Transverse colon (tissue), 4 donors: ENCODE measurements at regions not wholly inside any gene's neighbourhood (a gene's known extent, or its start where the extent isn't known, plus 50 kb on each side); places are given as distances from the start of the nearest gene placed in this dataset.
"Not testable (repeated sequence)": the region's sequence is repeated elsewhere in the genome, so short reads cannot be mapped to it uniquely, and the experiment has no call there.

ENCODE experiments used
- DNase-seq: peaks from one replicate; pipeline ENCODE4 v3.0.0-alpha.2; 2019
- H3K27ac ChIP-seq, 4 donors: fragments of 200-600 bp; sonication (generic); 2 replicates each; pipeline ENCODE4 v1.5.1; 2016 to 2018; ENCODE audit warnings: inconsistent platforms in 4 of 4
- H3K27me3 ChIP-seq: fragments of 200-600 bp; sonication (generic); 2 replicates; pipeline ENCODE4 v1.5.1; 2017; ENCODE audit warnings: inconsistent platforms
- H3K36me3 ChIP-seq, 4 donors: fragments of 200-600 bp; sonication (generic); 2 replicates each; pipeline ENCODE4 v1.5.1; 2017 to 2019; ENCODE audit warnings: inconsistent platforms in 4 of 4
- H3K4me1 ChIP-seq, 4 donors: fragments of 200-600 bp; sonication (generic); 2 replicates each; pipeline ENCODE4 v1.5.1; 2017 to 2020; ENCODE audit warnings: inconsistent platforms in 4 of 4
- H3K4me3 ChIP-seq, 4 donors: fragments of 200-600 bp; sonication (generic); 1 replicate in 1 of 4; 2 replicates in 3 of 4; pipeline versions ENCODE4 v1.5.1 to v1.6.1; 2017 to 2019; ENCODE audit warnings: inconsistent platforms in 4 of 4
- H3K9me3 ChIP-seq, 2 donors: fragments of 200-600 bp; sonication (generic); 2 replicates each; pipeline ENCODE4 v1.5.1; 2017 to 2019; ENCODE audit warnings: inconsistent platforms in 2 of 2
- EP300 ChIP-seq: sonication (generic); formaldehyde crosslinking; IDR thresholded peaks from one replicate; pipeline ENCODE4 v1.6.1; 2017; ENCODE audit warnings: antibody characterized with exemption, low read depth
- POLR2A ChIP-seq: fragments of 450-650 bp; IDR thresholded peaks from one replicate; pipeline ENCODE4 v1.6.1; 2016; ENCODE audit warnings: antibody characterized with exemption, mild to moderate bottlenecking, moderate library complexity
- POLR2AphosphoS5 ChIP-seq, 3 donors: sonication (generic); formaldehyde crosslinking; IDR thresholded peaks; one replicate each; pipeline ENCODE4 v1.6.1; 2016; ENCODE audit warnings: antibody characterized with exemption in 3 of 3
- WGBS, 2 donors: methylation state at CpG; one replicate each; pipeline ENCODE4 v1.1.5; 2018; ENCODE audit warnings: low coverage in 1 of 2; 5-methylcytosine and 5-hydroxymethylcytosine counted together
- in situ Hi-C, 4 donors: fragments of 200-750 bp; cut with MboI; loops; one replicate each; pipeline versions ENCODE4 v1.15.0 to v1.15.1; 2017; ENCODE audit warnings: low sequenced_read_pairs in 3 of 4, low pct_ligation_motif_present in 1 of 4, low pct_unique_long_range_greater_than_20kb in 1 of 4
- intact Hi-C: fragments of 100-400 bp; cut with DNase I; formaldehyde crosslinking; loops from one replicate; pipeline ENCODE4 v1.15.1; 2023; ENCODE audit warnings: low total_unique reads
- TF ChIP-seq, protein P1 (sequence below), 5 experiments: fragments of 200-600 bp in 3 of 5; fragments of 450-650 bp in 2 of 5; sonication (generic) in 3 of 5; IDR thresholded peaks; 1 replicate in 2 of 5; 2 replicates in 3 of 5; pipeline ENCODE4 v1.5.1; 2016 to 2017; ENCODE audit warnings: antibody characterized with exemption in 5 of 5, inconsistent platforms in 3 of 5, mild to moderate bottlenecking in 2 of 5, moderate library complexity in 1 of 5

DNA sequence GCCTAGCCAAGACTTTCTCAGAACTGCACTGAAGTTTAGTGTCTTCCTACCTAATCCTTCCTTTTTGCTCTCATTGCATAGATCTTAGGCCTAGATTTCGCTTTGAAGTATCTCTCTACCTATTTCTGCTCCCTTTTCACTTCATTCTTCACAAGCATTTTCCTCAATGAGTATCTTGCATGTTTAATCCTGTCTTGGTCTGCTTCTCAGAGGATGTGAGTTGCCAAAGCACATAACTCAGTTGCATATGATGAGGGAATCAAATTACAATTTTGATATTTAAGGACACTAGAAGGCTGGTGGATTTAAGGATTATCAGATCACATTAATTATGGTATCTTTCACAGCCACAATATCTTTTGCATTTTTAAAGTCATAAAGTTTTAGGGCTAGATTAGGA, 195.5 kb upstream of the DAAM1 start:
- 67 to 81% methylated on average over 1 of the region's 1 CpG for WGBS, 2 donors
- intact Hi-C loops = no loop called here

DNA sequence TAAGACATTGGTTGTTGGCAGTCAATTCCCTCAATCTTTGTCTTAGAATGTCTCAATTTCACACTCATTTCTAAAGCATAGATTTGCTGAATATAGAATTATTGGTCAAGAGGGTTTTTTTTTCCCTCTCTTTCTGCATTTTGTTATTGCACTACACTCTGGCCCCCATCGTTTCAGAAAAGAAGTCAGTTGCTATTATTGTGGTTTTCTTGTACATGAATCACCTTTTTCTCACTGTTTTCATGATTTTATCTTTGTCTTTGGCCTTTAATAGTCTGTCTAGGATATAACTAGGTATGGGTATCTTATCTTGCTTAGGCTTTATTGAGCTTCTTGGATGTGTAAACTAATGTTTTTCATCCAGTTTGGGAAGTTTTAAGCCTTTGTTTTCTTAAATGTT, 194.3 kb upstream of the DAAM1 start:
- WGBS, 2 donors = 63 to 78% methylated on average over 1 of the region's 1 CpG
- Histone ChIP-seq H3K27me3 (no peaks in the 10 kb centered on the region), H3K4me1 (no peaks in the 10 kb centered on the region), H3K4me3 (no peak overlapping the region), H3K36me3 (no peaks in the 10 kb centered on the region), H3K27ac (no peak overlapping the region), H3K9me3 (no peaks in the 10 kb centered on the region)
- TF ChIP-seq POLR2A (no peak), POLR2AphosphoS5 (IDR thresholded peaks at IDR 0.05) (no peak), EP300 (no peak)
- TF ChIP-seq, protein P1, sequence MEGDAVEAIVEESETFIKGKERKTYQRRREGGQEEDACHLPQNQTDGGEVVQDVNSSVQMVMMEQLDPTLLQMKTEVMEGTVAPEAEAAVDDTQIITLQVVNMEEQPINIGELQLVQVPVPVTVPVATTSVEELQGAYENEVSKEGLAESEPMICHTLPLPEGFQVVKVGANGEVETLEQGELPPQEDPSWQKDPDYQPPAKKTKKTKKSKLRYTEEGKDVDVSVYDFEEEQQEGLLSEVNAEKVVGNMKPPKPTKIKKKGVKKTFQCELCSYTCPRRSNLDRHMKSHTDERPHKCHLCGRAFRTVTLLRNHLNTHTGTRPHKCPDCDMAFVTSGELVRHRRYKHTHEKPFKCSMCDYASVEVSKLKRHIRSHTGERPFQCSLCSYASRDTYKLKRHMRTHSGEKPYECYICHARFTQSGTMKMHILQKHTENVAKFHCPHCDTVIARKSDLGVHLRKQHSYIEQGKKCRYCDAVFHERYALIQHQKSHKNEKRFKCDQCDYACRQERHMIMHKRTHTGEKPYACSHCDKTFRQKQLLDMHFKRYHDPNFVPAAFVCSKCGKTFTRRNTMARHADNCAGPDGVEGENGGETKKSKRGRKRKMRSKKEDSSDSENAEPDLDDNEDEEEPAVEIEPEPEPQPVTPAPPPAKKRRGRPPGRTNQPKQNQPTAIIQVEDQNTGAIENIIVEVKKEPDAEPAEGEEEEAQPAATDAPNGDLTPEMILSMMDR (IDR thresholded peaks at IDR 0.05) = no peak
- intact Hi-C loops = no loop called here
- no peak for DNase-seq
- in situ Hi-C loops = no loop called here

More for the DNA sequence above, 195.5 kb upstream of the DAAM1 start:
- TF ChIP-seq, protein P1 (IDR thresholded peaks at IDR 0.05) = no peak
- TF ChIP-seq EP300 = no peak
- no peak for TF ChIP-seq POLR2A
- TF ChIP-seq POLR2AphosphoS5 (IDR thresholded peaks at IDR 0.05) = no peak
- H3K4me1 ChIP-seq = no peaks in the 10 kb centered on the region
- H3K27me3 ChIP-seq = no peaks in the 10 kb centered on the region
- H3K9me3 ChIP-seq = no peaks in the 10 kb centered on the region
- no peak overlapping the region for H3K27ac ChIP-seq
- no peak overlapping the region for H3K4me3 ChIP-seq
- no peak for DNase-seq
- in situ Hi-C loops = no loop called here
- H3K36me3 ChIP-seq = no peaks in the 10 kb centered on the region

DNA sequence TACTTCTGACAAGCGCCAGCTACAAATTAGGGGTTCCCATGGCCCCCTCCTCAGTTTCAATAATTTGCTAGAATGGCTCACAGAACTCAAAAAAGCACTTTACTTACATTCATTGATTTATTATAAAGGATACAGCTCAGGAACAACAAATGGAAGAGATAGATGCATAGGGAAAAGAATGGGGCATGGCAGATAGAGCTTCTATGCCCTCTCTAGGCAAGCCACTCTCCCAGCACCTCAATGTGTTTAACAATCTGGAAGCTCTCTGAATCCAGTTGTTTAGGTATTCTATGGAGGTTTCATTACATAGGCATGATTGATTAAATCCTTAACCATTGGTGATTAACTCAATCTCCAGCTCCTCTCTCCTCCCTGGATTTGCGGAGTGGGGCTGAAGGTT, 184.5 kb upstream of the DAAM1 start:
- Histone ChIP-seq H3K4me1 (no peaks in the 10 kb centered on the region), H3K9me3 (no peaks in the 10 kb centered on the region), H3K36me3 (no peaks in the 10 kb centered on the region), H3K27me3 (no peaks in the 10 kb centered on the region), H3K4me3 (no peak overlapping the region), H3K27ac (no peak overlapping the region)
- DNase-seq = no peak
- in situ Hi-C loops (loop anchor here in 3 of 4 donors (25.0 kb wide), 1 partner anchor 367 kb away; the partner anchor contains the start of gene DACT1 (in 3 of the 3)), intact Hi-C loops (no loop called here)
- TF ChIP-seq, protein P1 (IDR thresholded peaks at IDR 0.05) = no peak
- TF ChIP-seq POLR2A (no peak), POLR2AphosphoS5 (IDR thresholded peaks at IDR 0.05) (no peak), EP300 (no peak)
- 94 to 100% methylated on average over 2 of the region's 2 CpGs for WGBS, 2 donors

DNA sequence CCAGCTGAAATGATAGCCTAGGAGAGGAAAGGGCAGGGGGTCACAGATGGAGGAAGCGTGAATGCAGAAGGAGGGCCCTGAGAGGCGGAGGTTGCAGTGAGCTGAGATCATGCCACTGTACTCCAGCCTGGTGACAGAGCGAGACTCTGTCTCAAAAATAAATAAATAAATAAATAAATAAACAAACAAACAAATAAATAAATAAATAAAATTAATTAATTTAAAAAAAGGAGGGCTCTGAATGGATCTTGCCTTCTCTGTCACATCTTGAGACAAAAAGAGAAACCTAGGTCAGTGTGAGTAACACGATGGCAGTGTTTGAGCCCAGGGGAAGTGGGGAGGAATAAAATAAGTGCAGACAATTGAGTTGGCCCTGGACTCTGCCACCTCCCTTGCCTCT, 182.3 kb upstream of the DAAM1 start:
- in situ Hi-C loops = loop anchor here in 3 of 4 donors (25.0 kb wide), 1 partner anchor 369 kb away; the partner anchor contains the start of gene DACT1 (in 3 of the 3)
- H3K4me3 ChIP-seq, H3K27me3 ChIP-seq, H3K9me3 ChIP-seq, H3K27ac ChIP-seq, DNase-seq, H3K36me3 ChIP-seq, H3K4me1 ChIP-seq, intact Hi-C loops: not testable (repeated sequence)
- 86 to 97% methylated on average over 4 of the region's 4 CpGs for WGBS, 2 donors

DNA sequence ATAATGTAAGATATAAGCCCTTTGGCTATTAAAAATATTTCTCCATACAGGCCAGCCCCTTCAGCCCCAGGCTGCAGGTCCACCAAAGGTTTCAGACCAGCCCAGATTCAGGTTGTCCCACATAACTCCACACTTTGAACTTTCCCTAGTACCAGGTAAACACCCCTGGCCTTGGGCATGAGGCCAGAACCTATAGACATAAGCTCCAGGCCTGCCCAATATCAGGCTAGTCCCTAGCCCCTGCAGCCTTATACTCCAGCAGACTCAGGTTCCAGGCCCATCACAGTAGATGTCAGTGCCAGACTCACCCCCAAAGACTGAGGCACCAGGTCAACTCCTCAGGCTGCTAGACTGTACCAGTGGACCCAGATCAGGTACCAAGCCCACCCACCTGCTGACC, 178.5 kb upstream of the DAAM1 start:
- in situ Hi-C loops (loop anchor here in 3 of 4 donors (25.0 kb wide), 1 partner anchor 373 kb away; the partner anchor contains the start of gene DACT1 (in 3 of the 3)), intact Hi-C loops (no loop called here)
- peaks cover 14% of the 10 kb centered on the region in 2 donors for H3K9me3 ChIP-seq
- H3K27me3 ChIP-seq = no peaks in the 10 kb centered on the region
- H3K4me1 ChIP-seq = no peaks in the 10 kb centered on the region
- H3K4me3 ChIP-seq = no peak overlapping the region
- no peaks in the 10 kb centered on the region for H3K36me3 ChIP-seq
- no peak overlapping the region for H3K27ac ChIP-seq
- no peak for DNase-seq
- TF ChIP-seq, protein P1 (IDR thresholded peaks at IDR 0.05) = no peak
